A673 (cell line): ENCODE measurements at regions not wholly inside any gene's neighbourhood (a gene's known extent, or its start where the extent isn't known, plus 50 kb on each side); places are given as distances from the start of the nearest gene placed in this dataset.

Experiments used
- EZH2 ChIP-seq: fragments of 200-600 bp; sonication (generic); IDR thresholded peaks from 2 replicates; pipeline ENCODE4 v1.6.1; 2017; ENCODE audit warnings: borderline replicate concordance, low read depth, mild to moderate bottlenecking, mixed read lengths, antibody characterized with exemption, low read length; ENCODE audit not compliant: poor library complexity, severe bottlenecking
- TF ChIP-seq, protein P1 (sequence below): fragments of 300-800, 200-600 bp; sonication (generic); conservative IDR thresholded peaks from 2 replicates; pipeline ENCODE4 v1.5.1; 2017; ENCODE audit warnings: low read depth, mild to moderate bottlenecking, antibody characterized with exemption, low read length, moderate library complexity, mixed read lengths

- TF ChIP-seq, protein P1, sequence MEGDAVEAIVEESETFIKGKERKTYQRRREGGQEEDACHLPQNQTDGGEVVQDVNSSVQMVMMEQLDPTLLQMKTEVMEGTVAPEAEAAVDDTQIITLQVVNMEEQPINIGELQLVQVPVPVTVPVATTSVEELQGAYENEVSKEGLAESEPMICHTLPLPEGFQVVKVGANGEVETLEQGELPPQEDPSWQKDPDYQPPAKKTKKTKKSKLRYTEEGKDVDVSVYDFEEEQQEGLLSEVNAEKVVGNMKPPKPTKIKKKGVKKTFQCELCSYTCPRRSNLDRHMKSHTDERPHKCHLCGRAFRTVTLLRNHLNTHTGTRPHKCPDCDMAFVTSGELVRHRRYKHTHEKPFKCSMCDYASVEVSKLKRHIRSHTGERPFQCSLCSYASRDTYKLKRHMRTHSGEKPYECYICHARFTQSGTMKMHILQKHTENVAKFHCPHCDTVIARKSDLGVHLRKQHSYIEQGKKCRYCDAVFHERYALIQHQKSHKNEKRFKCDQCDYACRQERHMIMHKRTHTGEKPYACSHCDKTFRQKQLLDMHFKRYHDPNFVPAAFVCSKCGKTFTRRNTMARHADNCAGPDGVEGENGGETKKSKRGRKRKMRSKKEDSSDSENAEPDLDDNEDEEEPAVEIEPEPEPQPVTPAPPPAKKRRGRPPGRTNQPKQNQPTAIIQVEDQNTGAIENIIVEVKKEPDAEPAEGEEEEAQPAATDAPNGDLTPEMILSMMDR, result no peak
- TF ChIP-seq EZH2, result no peak
These were observed 156.1 kb upstream of the NTRK2 start for GRCh38 chr9:84513473-84513872.
